GM12878 (cell line): ENCODE measurements at regions not wholly inside any gene's neighbourhood (a gene's known extent, or its start where the extent isn't known, plus 50 kb on each side); places are given as distances from the start of the nearest gene placed in this dataset.

ENCODE experiments used
- ATAC-seq: fragments of 200-7000 bp; cut with Tn5 transposase; 3 replicates; pipeline ENCODE4 v1.9.1; 2020; ENCODE audit warnings: mild to moderate bottlenecking, moderate library complexity
- BruUV-seq: library from RNA; stranded (reverse); fragments of 400-500 nt; replicated peaks from 2 replicates; lab custom pipeline; 2021; lab: Mats Ljungman, UMichigan
- CTCF ChIA-PET: fragments of 300-600 bp; sonication (Branson Sonifier 250); formaldehyde crosslinking; extraction: SDS; loops from one replicate; lab custom pipeline; 2021; ENCODE audit warnings: inconsistent platforms; lab: Yijun Ruan, JAX
- POLR2A ChIA-PET: fragments of 350-600 bp; formaldehyde crosslinking; extraction: SDS; loops from one replicate; lab custom pipeline; 2021; ENCODE audit warnings: inconsistent platforms; lab: Charles Lee
- RAD21 ChIA-PET: fragments of 300-600 bp; sonication (Branson Sonifier 250); formaldehyde crosslinking; loops from one replicate; lab custom pipeline; 2023; ENCODE audit warnings: antibody characterized with exemption; ENCODE audit not compliant: unreplicated experiment; lab: Charles Lee
- SMC1A ChIA-PET: fragments of 300-600 bp; sonication (Branson Sonifier 250); formaldehyde crosslinking; loops from one replicate; lab custom pipeline; 2023; ENCODE audit not compliant: unreplicated experiment, uncharacterized antibody; lab: Charles Lee
- DNase-seq: peaks from one replicate; pipeline ENCODE4 v3.0.0-alpha.2; 2011; ENCODE audit warnings: low read depth, low spot score
- FAIRE-seq: peaks from 3 replicates; lab custom pipeline; 2011; peaks lifted over from hg19 to GRCh38; lab: Jason Lieb, UNC
- H2AFZ ChIP-seq: 2 replicates; pipeline ENCODE4 v1.6.0; 2011; ENCODE audit warnings: low read depth, low read length, control low read depth; ENCODE audit not compliant: control insufficient read depth
- H3K27ac ChIP-seq: 2 replicates; pipeline ENCODE4 v1.5.1; 2011; ENCODE audit warnings: control low read depth; ENCODE audit not compliant: control insufficient read depth, insufficient read depth
- H3K27me3 ChIP-seq, 2 experiments: replicated peaks in 1 of 2; 2 replicates each; pipeline versions ENCODE4 v1.6.0 to v1.6.1; 2011; ENCODE audit warnings: low read length in 1 of 2; ENCODE audit not compliant: control insufficient read depth in 2 of 2, insufficient read depth in 2 of 2
- H3K36me3 ChIP-seq, 2 experiments: 2 replicates each; pipeline ENCODE4 v1.5.1; 2011; ENCODE audit warnings: low read length in 1 of 2; ENCODE audit not compliant: control insufficient read depth in 2 of 2, insufficient read depth in 2 of 2
- H3K4me1 ChIP-seq: 2 replicates; pipeline ENCODE4 v1.6.1; 2011; ENCODE audit warnings: mild to moderate bottlenecking, low read length, moderate library complexity, mixed read lengths; ENCODE audit not compliant: control insufficient read depth, insufficient read depth
- H3K4me2 ChIP-seq: 2 replicates; pipeline ENCODE4 v1.6.0; 2011; ENCODE audit warnings: control low read depth; ENCODE audit not compliant: control insufficient read depth, insufficient read depth
- H3K4me3 ChIP-seq: fragments of 200-600 bp; sonication (generic); 2 replicates; pipeline ENCODE4 v1.5.1; 2016
- H3K79me2 ChIP-seq: 2 replicates; pipeline ENCODE4 v1.6.0; 2011; ENCODE audit warnings: low read length; ENCODE audit not compliant: control insufficient read depth, insufficient read depth
- H3K9ac ChIP-seq: 2 replicates; pipeline ENCODE4 v1.8.0; 2011; ENCODE audit warnings: low read length, control low read depth, mixed read lengths; ENCODE audit not compliant: control insufficient read depth, insufficient read depth
- H3K9me3 ChIP-seq: replicated peaks from 3 replicates; pipeline ENCODE4 v1.5.1; 2011; ENCODE audit warnings: mild to moderate bottlenecking, low read length; ENCODE audit not compliant: control insufficient read depth, insufficient read depth
- H4K20me1 ChIP-seq: 2 replicates; pipeline ENCODE4 v1.6.0; 2011; ENCODE audit not compliant: control insufficient read depth, insufficient read depth
- ATF7 ChIP-seq: fragments of 450-650 bp; IDR thresholded peaks from 2 replicates; pipeline ENCODE4 v1.6.1; 2016; ENCODE audit warnings: low read depth, mild to moderate bottlenecking
- EZH2 ChIP-seq: IDR thresholded peaks from 2 replicates; pipeline ENCODE4 v1.6.1; 2012; ENCODE audit warnings: low read depth, mild to moderate bottlenecking, control low read depth, inconsistent platforms, low read length, borderline replicate concordance; ENCODE audit not compliant: control insufficient read depth
- GATAD2B ChIP-seq: fragments of 450-650 bp; conservative IDR thresholded peaks from 2 replicates; pipeline ENCODE4 v1.6.1; 2017; ENCODE audit warnings: low read depth, mild to moderate bottlenecking, moderate library complexity
- MLLT1 ChIP-seq: fragments of 450-650 bp; IDR thresholded peaks from 2 replicates; pipeline ENCODE4 v1.6.1; 2016; ENCODE audit warnings: mild to moderate bottlenecking
- MTA3 ChIP-seq: IDR thresholded peaks from 2 replicates; pipeline ENCODE4 v1.6.1; 2012; ENCODE audit warnings: low read length, inconsistent platforms, borderline replicate concordance
- MXI1 ChIP-seq: fragments of 150-350 bp; IDR thresholded peaks from 2 replicates; pipeline ENCODE4 v1.6.1; 2011; ENCODE audit warnings: low read depth, mild to moderate bottlenecking, inconsistent platforms, low read length, improper control_type of control experiment
- NBN ChIP-seq: fragments of 450-650 bp; IDR thresholded peaks from 2 replicates; pipeline ENCODE4 v1.6.1; 2016
- PAX5 ChIP-seq: IDR thresholded peaks from 2 replicates; pipeline ENCODE4 v1.6.1; 2011; ENCODE audit warnings: low read depth, low read length, borderline replicate concordance
- PRDM15 ChIP-seq: fragments of 450-650 bp; formaldehyde crosslinking; IDR thresholded peaks from 2 replicates; pipeline ENCODE4 v1.4.0; 2020; ENCODE audit warnings: mild to moderate bottlenecking, moderate library complexity
- RFX5 ChIP-seq: IDR thresholded peaks from 2 replicates; pipeline ENCODE4 v1.6.1; 2011; ENCODE audit warnings: low read depth, low read length, improper control_type of control experiment
- SMAD5 ChIP-seq: IDR thresholded peaks from 2 replicates; pipeline ENCODE4 v1.6.1; 2016; ENCODE audit warnings: antibody characterized with exemption, low read depth
- SUZ12 ChIP-seq: fragments of 200-600 bp; sonication (generic); IDR thresholded peaks from one replicate; pipeline ENCODE4 v1.6.1; 2018; ENCODE audit warnings: antibody characterized with exemption, mild to moderate bottlenecking; ENCODE audit not compliant: unreplicated experiment
- TARDBP ChIP-seq: IDR thresholded peaks from 2 replicates; pipeline ENCODE4 v1.6.1; 2016; ENCODE audit warnings: borderline replicate concordance
- YBX1 ChIP-seq: fragments of 450-650 bp; IDR thresholded peaks from 2 replicates; pipeline ENCODE4 v1.6.1; 2016; ENCODE audit warnings: antibody characterized with exemption
- YY1 ChIP-seq: IDR thresholded peaks from 2 replicates; pipeline ENCODE4 v1.6.1; 2011; ENCODE audit warnings: low read depth, mild to moderate bottlenecking, low read length
- ZBED1 ChIP-seq: IDR thresholded peaks from 2 replicates; pipeline ENCODE4 v1.6.1; 2016; ENCODE audit warnings: borderline replicate concordance
- WGBS: methylation state at CpG from one replicate; pipeline ENCODE4 v1.1.6; 2016; ENCODE audit warnings: low lambda C conversion rate; ENCODE audit not compliant: insufficient replicate concordance, insufficient coverage; ENCODE audit errors: missing lambda C conversion rate; 5-methylcytosine and 5-hydroxymethylcytosine counted together
- in situ Hi-C: fragments of 300-500 bp; cut with MboI; formaldehyde crosslinking; loops from 9 replicates; pipeline ENCODE4 v1.14.3; 2018; ENCODE audit warnings: mixed read lengths
- intact Hi-C: fragments of 100-400 bp; cut with micrococcal nuclease; formaldehyde crosslinking; loops from one replicate; pipeline ENCODE4 v1.14.2; 2022; ENCODE audit not compliant: unreplicated experiment

- SMC1A ChIA-PET = no interaction called here
- Histone ChIP-seq H3K4me2 (no peak overlapping the region), H2AFZ (no peak overlapping the region), H3K27me3 (no peaks in the 10 kb centered on the region), H3K4me1 (peaks cover 6% of the 10 kb centered on the region), H3K79me2 (no peaks in the 10 kb centered on the region), H3K9ac (no peak overlapping the region), H3K36me3 (no peaks in the 10 kb centered on the region), H3K27ac (no peak overlapping the region), H4K20me1 (no peaks in the 10 kb centered on the region), H3K4me3 (no peak overlapping the region), H3K9me3 (no peaks in the 10 kb centered on the region)
- RAD21 ChIA-PET = no interaction called here
- POLR2A ChIA-PET = interaction anchor here (0.6 kb wide), 1 partner anchor 1385 kb away, joined by 3 read pairs; no protein-coding TSS in a partner anchor
- no peak for FAIRE-seq
- 60% methylated on average over 5 of the region's 5 CpGs for WGBS
- no peak for TF ChIP-seq RFX5
- TF ChIP-seq MXI1 = no peak
- no peak for TF ChIP-seq EZH2
- no peak for TF ChIP-seq GATAD2B
- no peak for TF ChIP-seq SUZ12
- TF ChIP-seq YY1 = no peak
- no peak for TF ChIP-seq SMAD5
- TF ChIP-seq MTA3 = no peak
- no peak for TF ChIP-seq ATF7
- no peak for TF ChIP-seq ZBED1
- no peak for TF ChIP-seq PAX5
- no peak for TF ChIP-seq PRDM15
- no peak for TF ChIP-seq NBN
- TF ChIP-seq MLLT1 = no peak
- TF ChIP-seq YBX1 = no peak
- TF ChIP-seq TARDBP = no peak
- no TSS peak for BruUV-seq
- CTCF ChIA-PET = no interaction called here
- no peak for ATAC-seq
- intact Hi-C loops = no loop called here
- in situ Hi-C loops = no loop called here
- DNase-seq = no peak
Observed at GRCh38 chr17:36760425-36760824, 159.0 kb downstream of the MRM1 start.
